Left ventricle myocardium inferior (tissue), 1 donor: ENCODE measurements at regions not wholly inside any gene's neighbourhood (a gene's known extent, or its start where the extent isn't known, plus 50 kb on each side); places are given as distances from the start of the nearest gene placed in this dataset.

Experiments used
- DNase-seq: peaks from one replicate; pipeline ENCODE4 v3.0.0-alpha.2; 2020
- H3K27ac ChIP-seq: fragments of 200-600 bp; replicated peaks from 2 replicates; pipeline ENCODE4 v1.8.0; 2021
- H3K27me3 ChIP-seq: fragments of 200-600 bp; 2 replicates; pipeline ENCODE4 v1.8.0; 2021; ENCODE audit warnings: low read depth
- H3K36me3 ChIP-seq: fragments of 200-600 bp; 2 replicates; pipeline ENCODE4 v1.8.0; 2021
- H3K4me1 ChIP-seq: fragments of 200-600 bp; 2 replicates; pipeline ENCODE4 v1.8.0; 2021
- H3K4me3 ChIP-seq: fragments of 200-600 bp; 2 replicates; pipeline ENCODE4 v1.8.0; 2021; ENCODE audit warnings: mild to moderate bottlenecking, moderate library complexity
- H3K9me3 ChIP-seq: fragments of 200-600 bp; replicated peaks from 2 replicates; pipeline ENCODE4 v1.8.0; 2021
- intact Hi-C: fragments of 100-400 bp; cut with micrococcal nuclease; formaldehyde crosslinking; loops from one replicate; pipeline ENCODE4 v1.11.0; 2022
- TF ChIP-seq, protein P1 (sequence below): fragments of 200-600 bp; IDR thresholded peaks from 2 replicates; pipeline ENCODE4 v1.8.0; 2021; ENCODE audit warnings: antibody characterized with exemption, mild to moderate bottlenecking, borderline replicate concordance
- donor health status: DM: no; HTN: yes; CAD: no; lungs with severe emphysema.

DNA sequence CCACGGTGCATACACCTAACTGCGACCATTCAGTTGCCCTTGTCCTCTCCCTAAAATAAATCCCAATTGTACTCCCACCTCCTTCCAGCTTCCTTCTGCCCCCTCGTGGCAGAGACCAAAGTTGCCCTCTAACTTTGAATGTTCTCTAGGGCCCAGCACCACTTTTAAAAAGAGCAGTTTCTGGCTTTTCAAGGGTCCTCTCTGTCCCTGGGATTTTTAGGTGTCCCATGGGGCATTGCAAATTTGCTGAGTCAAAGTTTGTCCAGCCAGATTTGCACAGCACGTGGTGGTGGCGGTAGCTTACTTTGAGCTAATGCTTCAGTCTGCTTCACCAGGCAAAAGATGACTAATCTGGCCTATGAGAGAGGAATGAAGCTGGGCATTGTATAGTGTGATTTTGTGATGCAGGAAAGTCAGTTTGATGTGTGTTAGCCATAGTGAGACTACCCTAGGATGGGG lies 100.2 kb downstream of the PERP start:
- Histone ChIP-seq H3K9me3 (no peaks in the 10 kb centered on the region), H3K27me3 (no peaks in the 10 kb centered on the region), H3K36me3 (no peaks in the 10 kb centered on the region), H3K4me3 (no peak overlapping the region), H3K4me1 (no peaks in the 10 kb centered on the region), H3K27ac (no peak overlapping the region)
- TF ChIP-seq, protein P1, sequence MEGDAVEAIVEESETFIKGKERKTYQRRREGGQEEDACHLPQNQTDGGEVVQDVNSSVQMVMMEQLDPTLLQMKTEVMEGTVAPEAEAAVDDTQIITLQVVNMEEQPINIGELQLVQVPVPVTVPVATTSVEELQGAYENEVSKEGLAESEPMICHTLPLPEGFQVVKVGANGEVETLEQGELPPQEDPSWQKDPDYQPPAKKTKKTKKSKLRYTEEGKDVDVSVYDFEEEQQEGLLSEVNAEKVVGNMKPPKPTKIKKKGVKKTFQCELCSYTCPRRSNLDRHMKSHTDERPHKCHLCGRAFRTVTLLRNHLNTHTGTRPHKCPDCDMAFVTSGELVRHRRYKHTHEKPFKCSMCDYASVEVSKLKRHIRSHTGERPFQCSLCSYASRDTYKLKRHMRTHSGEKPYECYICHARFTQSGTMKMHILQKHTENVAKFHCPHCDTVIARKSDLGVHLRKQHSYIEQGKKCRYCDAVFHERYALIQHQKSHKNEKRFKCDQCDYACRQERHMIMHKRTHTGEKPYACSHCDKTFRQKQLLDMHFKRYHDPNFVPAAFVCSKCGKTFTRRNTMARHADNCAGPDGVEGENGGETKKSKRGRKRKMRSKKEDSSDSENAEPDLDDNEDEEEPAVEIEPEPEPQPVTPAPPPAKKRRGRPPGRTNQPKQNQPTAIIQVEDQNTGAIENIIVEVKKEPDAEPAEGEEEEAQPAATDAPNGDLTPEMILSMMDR = peak; percentile 55
- DNase-seq = no peak
- intact Hi-C loops = no loop called here

DNA sequence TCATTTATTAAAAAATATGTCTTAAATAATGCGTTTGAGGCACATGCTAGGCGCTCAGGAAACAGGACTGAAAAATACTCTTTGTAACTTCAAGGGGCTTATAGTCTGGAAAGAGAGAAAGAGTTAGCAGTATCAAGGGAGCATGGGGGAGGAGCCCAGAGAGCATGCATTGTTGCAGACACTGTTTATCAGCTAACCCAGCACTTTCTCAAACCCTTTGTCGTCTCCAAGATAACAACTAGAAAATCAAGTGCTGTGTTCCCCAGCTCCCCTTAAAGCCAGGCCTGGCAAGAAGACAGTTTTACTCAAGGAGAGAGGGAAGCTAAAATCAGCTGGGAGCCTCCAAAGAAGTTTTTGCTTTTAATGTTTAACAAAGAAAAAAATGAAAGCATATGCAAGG lies 98.4 kb downstream of the PERP start:
- TF ChIP-seq, protein P1 = no peak
- no peak for DNase-seq
- Histone ChIP-seq H3K36me3 (no peaks in the 10 kb centered on the region), H3K4me3 (no peak overlapping the region), H3K27ac (no peak overlapping the region), H3K9me3 (no peaks in the 10 kb centered on the region), H3K27me3 (no peaks in the 10 kb centered on the region), H3K4me1 (no peaks in the 10 kb centered on the region)
- intact Hi-C loops = no loop called here

DNA sequence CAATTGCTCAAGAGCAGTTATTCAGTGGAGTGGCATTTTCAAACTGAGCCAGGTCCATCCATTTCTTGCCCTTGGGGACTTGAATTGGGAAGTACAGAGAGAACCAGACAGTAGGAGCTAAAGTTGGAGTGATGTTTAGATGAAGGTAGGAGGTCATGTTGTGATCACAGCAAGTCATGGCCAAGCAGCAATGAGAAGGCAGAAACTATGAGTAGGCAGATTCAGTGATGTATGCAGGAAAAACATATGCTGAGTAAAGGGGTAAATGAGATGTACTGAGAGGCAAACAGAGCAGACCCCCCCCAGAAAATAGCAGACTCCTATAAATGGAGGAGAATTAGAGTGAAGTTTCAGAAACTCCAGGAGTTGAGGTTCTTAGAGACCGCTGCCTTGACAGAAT lies 95.8 kb downstream of the PERP start:
- TF ChIP-seq, protein P1 = no peak
- intact Hi-C loops = no loop called here
- H3K4me3 ChIP-seq = no peak overlapping the region

DNA sequence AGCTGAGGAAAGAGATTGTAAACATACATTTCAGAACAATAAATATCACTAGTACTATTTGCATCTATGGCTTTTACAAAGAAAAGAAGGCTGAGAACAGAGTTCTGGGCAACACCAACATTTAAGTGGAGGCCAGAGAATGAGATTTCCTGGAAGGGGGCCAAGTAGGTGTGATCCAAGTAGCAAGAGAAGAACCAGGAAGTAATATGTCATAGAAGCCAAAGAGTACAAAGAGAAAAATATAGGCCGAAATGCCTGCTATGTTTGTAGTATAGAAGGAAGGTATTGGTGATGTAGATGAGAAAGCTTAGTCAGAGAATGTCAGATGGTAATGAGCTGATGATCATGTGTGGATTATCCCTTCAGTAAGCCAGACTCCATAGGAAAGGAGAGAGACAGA lies 94.5 kb downstream of the PERP start:
- Histone ChIP-seq H3K4me3 (no peak overlapping the region), H3K36me3 (no peaks in the 10 kb centered on the region), H3K4me1 (no peaks in the 10 kb centered on the region), H3K27me3 (no peaks in the 10 kb centered on the region), H3K27ac (no peak overlapping the region), H3K9me3 (no peaks in the 10 kb centered on the region)
- intact Hi-C loops = no loop called here
- no peak for DNase-seq
- TF ChIP-seq, protein P1 = no peak

More for the DNA sequence above, 95.8 kb downstream of the PERP start:
- DNase-seq = no peak
- Histone ChIP-seq H3K36me3 (no peaks in the 10 kb centered on the region), H3K9me3 (no peaks in the 10 kb centered on the region), H3K27ac (no peak overlapping the region), H3K4me1 (no peaks in the 10 kb centered on the region), H3K27me3 (no peaks in the 10 kb centered on the region)

DNA sequence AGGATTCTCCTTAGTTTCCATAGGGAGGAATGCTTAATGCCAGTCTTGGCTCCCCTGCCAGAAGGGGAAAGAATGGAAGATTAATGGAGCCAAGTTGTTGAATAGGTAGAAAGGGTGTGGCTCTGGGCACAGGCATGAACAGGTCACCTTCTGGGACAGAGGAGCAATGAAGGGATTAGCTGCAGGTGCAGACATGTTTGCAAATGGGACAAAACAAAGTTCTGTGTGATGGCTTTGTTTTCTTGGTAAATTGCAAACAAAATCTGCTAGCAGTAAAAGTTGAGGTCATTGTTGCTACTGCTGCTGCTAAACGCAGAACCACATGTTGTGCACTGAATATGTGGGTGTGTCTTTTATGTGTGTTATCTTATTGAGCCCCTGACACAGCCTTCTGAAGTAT lies 93.3 kb downstream of the PERP start:
- H3K36me3 ChIP-seq = no peaks in the 10 kb centered on the region
- no peaks in the 10 kb centered on the region for H3K27me3 ChIP-seq
- DNase-seq = no peak
- no peak overlapping the region for H3K4me3 ChIP-seq
- H3K4me1 ChIP-seq = no peaks in the 10 kb centered on the region
- H3K27ac ChIP-seq = no peak overlapping the region
- intact Hi-C loops = no loop called here
- H3K9me3 ChIP-seq = no peaks in the 10 kb centered on the region
- TF ChIP-seq, protein P1 = no peak
